K562 (cell line): ENCODE measurements at regions not wholly inside any gene's neighbourhood (a gene's known extent, or its start where the extent isn't known, plus 50 kb on each side); places are given as distances from the start of the nearest gene placed in this dataset.

ENCODE experiments used
- ARNT ChIP-seq, 2 experiments: fragments of 450-650 bp; IDR thresholded peaks; 2 replicates each; pipeline ENCODE4 v1.6.1; 2016; ENCODE audit warnings: mild to moderate bottlenecking in 1 of 2
- BCLAF1 ChIP-seq, 2 experiments: fragments of 450-650 bp in 1 of 2; IDR thresholded peaks; 2 replicates each; pipeline ENCODE4 v1.6.1; 2011 to 2017; ENCODE audit warnings: low read depth in 2 of 2, antibody characterized with exemption in 1 of 2, borderline replicate concordance in 1 of 2, low read length in 1 of 2, mild to moderate bottlenecking in 1 of 2, mixed read lengths in 1 of 2; ENCODE audit not compliant: control insufficient read depth in 1 of 2
- CCAR2 ChIP-seq: fragments of 200-400 bp; formaldehyde crosslinking; IDR thresholded peaks from 2 replicates; pipeline ENCODE4 v1.6.1; 2017; ENCODE audit warnings: mild to moderate bottlenecking, low read depth, low read length
- CHAMP1 ChIP-seq: fragments of 450-650 bp; IDR thresholded peaks from 2 replicates; pipeline ENCODE4 v1.6.1; 2016; ENCODE audit warnings: mild to moderate bottlenecking
- ELK3 ChIP-seq: fragments of 450-650 bp; formaldehyde crosslinking; IDR thresholded peaks from 2 replicates; pipeline ENCODE4 v1.4.0; 2020; ENCODE audit warnings: mild to moderate bottlenecking
- IRF9 ChIP-seq: fragments of 450-650 bp; IDR thresholded peaks from 2 replicates; pipeline ENCODE4 v1.6.1; 2016; ENCODE audit warnings: missing biosample characterization, missing genetic modification characterization
- KDM1A ChIP-seq, 2 experiments: fragments of 450-650 bp; IDR thresholded peaks; 2 replicates each; pipeline ENCODE4 v1.6.1; 2016; ENCODE audit warnings: mild to moderate bottlenecking in 2 of 2
- PHF20 ChIP-seq: fragments of 450-650 bp; IDR thresholded peaks from 2 replicates; pipeline ENCODE4 v1.6.1; 2018; ENCODE audit not compliant: partially characterized antibody
- TBP ChIP-seq: optimal IDR thresholded peaks from 2 replicates; pipeline ENCODE3; 2011; ENCODE audit warnings: low read depth, low read length, improper control_type of control experiment
- XRCC3 ChIP-seq: fragments of 450-650 bp; IDR thresholded peaks from 2 replicates; pipeline ENCODE4 v1.6.1; 2017; ENCODE audit warnings: mild to moderate bottlenecking, moderate library complexity
- ZNF146 ChIP-seq: IDR thresholded peaks from one replicate; pipeline ENCODE4 v1.6.1; 2018; ENCODE audit warnings: missing compliant biosample characterization; ENCODE audit not compliant: unreplicated experiment

GRCh38 chr10:105743343-105744056 lies 1102.4 kb downstream of the SORCS3 start (continued):
- TF ChIP-seq PHF20 (no peak), XRCC3 (no peak), CCAR2 (no peak), ELK3 (CRISPR knock-in tag) (no peak), ARNT (IDR thresholded peaks at IDR 0.05) (no peak), KDM1A (IDR thresholded peaks at IDR 0.05) (no peak), TBP (no peak), IRF9 (no peak), BCLAF1 (IDR thresholded peaks at IDR 0.05; ENCODE audit: borderline replicate concordance in 1 of 2, control insufficient read depth in 1 of 2, low read depth in 2 of 2, low read length in 1 of 2) (no peak), ZNF146 (no peak), CHAMP1 (no peak)
